SK-N-SH treated with all-trans-retinoic acid at 6 μM for 48 hours (cell line): ENCODE measurements at regions not wholly inside any gene's neighbourhood (a gene's known extent, or its start where the extent isn't known, plus 50 kb on each side); places are given as distances from the start of the nearest gene placed in this dataset.

Source experiments
- ARNTL ChIP-seq: fragments of 450-650 bp; formaldehyde crosslinking; IDR thresholded peaks from 2 replicates; pipeline ENCODE4 v1.5.0; 2020; ENCODE audit warnings: low read depth, mild to moderate bottlenecking, moderate library complexity, borderline replicate concordance
- BACH2 ChIP-seq: fragments of 250-450 bp; sonication (Bioruptor Pico); IDR thresholded peaks from 2 replicates; pipeline ENCODE4 v1.9.0; 2021; ENCODE audit warnings: mild to moderate bottlenecking, borderline replicate concordance
- CSDC2 ChIP-seq: fragments of 250-450 bp; sonication (Bioruptor Pico); IDR thresholded peaks from 2 replicates; pipeline ENCODE4 v1.5.0; 2020; ENCODE audit warnings: mild to moderate bottlenecking, moderate library complexity
- GLIS3 ChIP-seq: fragments of 250-450 bp; sonication (Bioruptor Pico); IDR thresholded peaks from 2 replicates; pipeline ENCODE4 v1.5.0; 2020; ENCODE audit warnings: mild to moderate bottlenecking, moderate library complexity
- OSR1 ChIP-seq: fragments of 250-450 bp; sonication (Bioruptor Pico); IDR thresholded peaks from 2 replicates; pipeline ENCODE4 v1.8.0; 2022; ENCODE audit warnings: moderate library complexity, mild to moderate bottlenecking, inconsistent platforms
- PPARA ChIP-seq: fragments of 250-450 bp; sonication (Bioruptor Pico); IDR thresholded peaks from 2 replicates; pipeline ENCODE4 v1.5.0; 2020; ENCODE audit warnings: mild to moderate bottlenecking, borderline replicate concordance
- SNAI2 ChIP-seq: fragments of 250-450 bp; sonication (Bioruptor Pico); IDR thresholded peaks from 2 replicates; pipeline ENCODE4 v1.5.0; 2020; ENCODE audit warnings: mild to moderate bottlenecking, moderate library complexity
- TCF4 ChIP-seq: fragments of 250-450 bp; sonication (Bioruptor Pico); IDR thresholded peaks from 2 replicates; pipeline ENCODE4 v1.8.0; 2021; ENCODE audit warnings: mild to moderate bottlenecking, moderate library complexity, borderline replicate concordance
- ZFP30 ChIP-seq: fragments of 450-650 bp; formaldehyde crosslinking; IDR thresholded peaks from 2 replicates; pipeline ENCODE4 v1.5.0; 2022; ENCODE audit warnings: mild to moderate bottlenecking, moderate library complexity
- ZNF8 ChIP-seq: fragments of 450-650 bp; formaldehyde crosslinking; IDR thresholded peaks from 2 replicates; pipeline ENCODE4 v1.5.0; 2020; ENCODE audit warnings: mild to moderate bottlenecking, moderate library complexity
- TF ChIP-seq, protein P1 (sequence below): fragments of 250-450 bp; sonication (Bioruptor Pico); IDR thresholded peaks from 2 replicates; pipeline ENCODE4 v1.8.0; 2020; ENCODE audit warnings: mild to moderate bottlenecking, moderate library complexity, borderline replicate concordance
- TF ChIP-seq, protein P2 (sequence below): fragments of 250-450 bp; sonication (Bioruptor Pico); IDR thresholded peaks from 2 replicates; pipeline ENCODE4 v1.8.0; 2021; ENCODE audit warnings: low read depth, mild to moderate bottlenecking, moderate library complexity, borderline replicate concordance
- TF ChIP-seq, protein P3 (sequence below): fragments of 250-450 bp; sonication (Bioruptor Pico); IDR thresholded peaks from 2 replicates; pipeline ENCODE4 v1.5.0; 2020; ENCODE audit warnings: mild to moderate bottlenecking, moderate library complexity
- TF ChIP-seq, protein P4 (sequence below): fragments of 250-450 bp; sonication (Bioruptor Pico); IDR thresholded peaks from 2 replicates; pipeline ENCODE4 v1.5.1; 2020; ENCODE audit warnings: low read depth, mild to moderate bottlenecking, moderate library complexity

DNA sequence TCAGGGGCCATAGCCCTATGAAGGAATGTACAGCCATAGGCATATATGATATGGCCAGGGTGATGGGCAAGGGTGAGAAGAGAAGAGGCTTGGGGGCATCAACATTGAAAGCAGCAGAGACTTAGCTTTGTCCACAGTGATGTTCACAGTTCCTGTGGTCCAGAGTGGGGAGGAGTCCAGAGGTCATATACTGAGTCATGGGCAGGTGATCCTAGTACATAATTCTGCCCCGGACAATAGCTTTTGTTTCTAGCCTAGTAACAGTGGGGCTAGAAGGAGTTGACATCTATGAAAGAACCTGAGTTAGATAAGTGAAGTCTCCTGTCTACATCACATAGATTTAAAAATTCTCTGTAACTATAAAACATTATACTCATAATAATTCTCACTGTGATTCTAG is 496.3 kb upstream of the TNP1 start:
- TF ChIP-seq ZFP30 (CRISPR knock-in tag) (no peak), GLIS3 (no peak), ARNTL (no peak), OSR1 (no peak), TCF4 (CRISPR knock-in tag) (no peak), PPARA (no peak), CSDC2 (CRISPR knock-in tag) (no peak), SNAI2 (CRISPR knock-in tag) (no peak), ZNF8 (CRISPR knock-in tag) (no peak), BACH2 (no peak)
- TF ChIP-seq, protein P1, sequence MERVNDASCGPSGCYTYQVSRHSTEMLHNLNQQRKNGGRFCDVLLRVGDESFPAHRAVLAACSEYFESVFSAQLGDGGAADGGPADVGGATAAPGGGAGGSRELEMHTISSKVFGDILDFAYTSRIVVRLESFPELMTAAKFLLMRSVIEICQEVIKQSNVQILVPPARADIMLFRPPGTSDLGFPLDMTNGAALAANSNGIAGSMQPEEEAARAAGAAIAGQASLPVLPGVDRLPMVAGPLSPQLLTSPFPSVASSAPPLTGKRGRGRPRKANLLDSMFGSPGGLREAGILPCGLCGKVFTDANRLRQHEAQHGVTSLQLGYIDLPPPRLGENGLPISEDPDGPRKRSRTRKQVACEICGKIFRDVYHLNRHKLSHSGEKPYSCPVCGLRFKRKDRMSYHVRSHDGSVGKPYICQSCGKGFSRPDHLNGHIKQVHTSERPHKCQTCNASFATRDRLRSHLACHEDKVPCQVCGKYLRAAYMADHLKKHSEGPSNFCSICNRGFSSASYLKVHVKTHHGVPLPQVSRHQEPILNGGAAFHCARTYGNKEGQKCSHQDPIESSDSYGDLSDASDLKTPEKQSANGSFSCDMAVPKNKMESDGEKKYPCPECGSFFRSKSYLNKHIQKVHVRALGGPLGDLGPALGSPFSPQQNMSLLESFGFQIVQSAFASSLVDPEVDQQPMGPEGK (CRISPR knock-in tag), result no peak
- TF ChIP-seq, protein P2, sequence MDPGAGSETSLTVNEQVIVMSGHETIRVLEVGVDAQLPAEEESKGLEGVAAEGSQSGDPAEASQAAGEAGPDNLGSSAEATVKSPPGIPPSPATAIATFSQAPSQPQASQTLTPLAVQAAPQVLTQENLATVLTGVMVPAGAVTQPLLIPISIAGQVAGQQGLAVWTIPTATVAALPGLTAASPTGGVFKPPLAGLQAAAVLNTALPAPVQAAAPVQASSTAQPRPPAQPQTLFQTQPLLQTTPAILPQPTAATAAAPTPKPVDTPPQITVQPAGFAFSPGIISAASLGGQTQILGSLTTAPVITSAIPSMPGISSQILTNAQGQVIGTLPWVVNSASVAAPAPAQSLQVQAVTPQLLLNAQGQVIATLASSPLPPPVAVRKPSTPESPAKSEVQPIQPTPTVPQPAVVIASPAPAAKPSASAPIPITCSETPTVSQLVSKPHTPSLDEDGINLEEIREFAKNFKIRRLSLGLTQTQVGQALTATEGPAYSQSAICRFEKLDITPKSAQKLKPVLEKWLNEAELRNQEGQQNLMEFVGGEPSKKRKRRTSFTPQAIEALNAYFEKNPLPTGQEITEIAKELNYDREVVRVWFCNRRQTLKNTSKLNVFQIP, result no peak
- TF ChIP-seq, protein P3, sequence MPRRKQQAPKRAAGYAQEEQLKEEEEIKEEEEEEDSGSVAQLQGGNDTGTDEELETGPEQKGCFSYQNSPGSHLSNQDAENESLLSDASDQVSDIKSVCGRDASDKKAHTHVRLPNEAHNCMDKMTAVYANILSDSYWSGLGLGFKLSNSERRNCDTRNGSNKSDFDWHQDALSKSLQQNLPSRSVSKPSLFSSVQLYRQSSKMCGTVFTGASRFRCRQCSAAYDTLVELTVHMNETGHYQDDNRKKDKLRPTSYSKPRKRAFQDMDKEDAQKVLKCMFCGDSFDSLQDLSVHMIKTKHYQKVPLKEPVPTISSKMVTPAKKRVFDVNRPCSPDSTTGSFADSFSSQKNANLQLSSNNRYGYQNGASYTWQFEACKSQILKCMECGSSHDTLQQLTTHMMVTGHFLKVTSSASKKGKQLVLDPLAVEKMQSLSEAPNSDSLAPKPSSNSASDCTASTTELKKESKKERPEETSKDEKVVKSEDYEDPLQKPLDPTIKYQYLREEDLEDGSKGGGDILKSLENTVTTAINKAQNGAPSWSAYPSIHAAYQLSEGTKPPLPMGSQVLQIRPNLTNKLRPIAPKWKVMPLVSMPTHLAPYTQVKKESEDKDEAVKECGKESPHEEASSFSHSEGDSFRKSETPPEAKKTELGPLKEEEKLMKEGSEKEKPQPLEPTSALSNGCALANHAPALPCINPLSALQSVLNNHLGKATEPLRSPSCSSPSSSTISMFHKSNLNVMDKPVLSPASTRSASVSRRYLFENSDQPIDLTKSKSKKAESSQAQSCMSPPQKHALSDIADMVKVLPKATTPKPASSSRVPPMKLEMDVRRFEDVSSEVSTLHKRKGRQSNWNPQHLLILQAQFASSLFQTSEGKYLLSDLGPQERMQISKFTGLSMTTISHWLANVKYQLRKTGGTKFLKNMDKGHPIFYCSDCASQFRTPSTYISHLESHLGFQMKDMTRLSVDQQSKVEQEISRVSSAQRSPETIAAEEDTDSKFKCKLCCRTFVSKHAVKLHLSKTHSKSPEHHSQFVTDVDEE (CRISPR knock-in tag), result no peak
- TF ChIP-seq, protein P4, sequence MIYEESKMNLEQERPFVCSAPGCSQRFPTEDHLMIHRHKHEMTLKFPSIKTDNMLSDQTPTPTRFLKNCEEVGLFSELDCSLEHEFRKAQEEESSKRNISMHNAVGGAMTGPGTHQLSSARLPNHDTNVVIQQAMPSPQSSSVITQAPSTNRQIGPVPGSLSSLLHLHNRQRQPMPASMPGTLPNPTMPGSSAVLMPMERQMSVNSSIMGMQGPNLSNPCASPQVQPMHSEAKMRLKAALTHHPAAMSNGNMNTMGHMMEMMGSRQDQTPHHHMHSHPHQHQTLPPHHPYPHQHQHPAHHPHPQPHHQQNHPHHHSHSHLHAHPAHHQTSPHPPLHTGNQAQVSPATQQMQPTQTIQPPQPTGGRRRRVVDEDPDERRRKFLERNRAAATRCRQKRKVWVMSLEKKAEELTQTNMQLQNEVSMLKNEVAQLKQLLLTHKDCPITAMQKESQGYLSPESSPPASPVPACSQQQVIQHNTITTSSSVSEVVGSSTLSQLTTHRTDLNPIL (CRISPR knock-in tag), result no peak
